ENCODE measurements at regions not wholly inside any gene's neighbourhood (a gene's known extent, or its start where the extent isn't known, plus 50 kb on each side); places are given as distances from the start of the nearest gene placed in this dataset.

DNA sequence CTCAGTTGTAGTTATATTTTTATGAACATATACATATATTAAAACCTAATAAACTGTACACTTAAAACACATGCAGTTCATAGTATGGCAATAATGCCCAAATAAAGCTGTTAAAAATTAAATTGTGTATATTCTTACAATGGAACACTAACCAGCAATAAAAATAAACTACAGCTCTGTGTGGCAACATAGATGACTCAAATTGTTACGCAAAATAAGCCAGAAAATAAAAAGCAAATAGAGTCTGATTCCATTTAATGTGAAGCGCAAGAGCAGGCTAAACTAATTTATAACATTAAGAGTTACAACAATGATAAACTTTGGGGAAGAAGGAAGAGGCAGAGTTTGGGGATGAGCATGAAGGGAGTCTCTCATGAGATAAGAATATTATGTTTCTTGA is 597.3 kb downstream of the TLE1 start:
- TF ChIP-seq, protein P1, sequence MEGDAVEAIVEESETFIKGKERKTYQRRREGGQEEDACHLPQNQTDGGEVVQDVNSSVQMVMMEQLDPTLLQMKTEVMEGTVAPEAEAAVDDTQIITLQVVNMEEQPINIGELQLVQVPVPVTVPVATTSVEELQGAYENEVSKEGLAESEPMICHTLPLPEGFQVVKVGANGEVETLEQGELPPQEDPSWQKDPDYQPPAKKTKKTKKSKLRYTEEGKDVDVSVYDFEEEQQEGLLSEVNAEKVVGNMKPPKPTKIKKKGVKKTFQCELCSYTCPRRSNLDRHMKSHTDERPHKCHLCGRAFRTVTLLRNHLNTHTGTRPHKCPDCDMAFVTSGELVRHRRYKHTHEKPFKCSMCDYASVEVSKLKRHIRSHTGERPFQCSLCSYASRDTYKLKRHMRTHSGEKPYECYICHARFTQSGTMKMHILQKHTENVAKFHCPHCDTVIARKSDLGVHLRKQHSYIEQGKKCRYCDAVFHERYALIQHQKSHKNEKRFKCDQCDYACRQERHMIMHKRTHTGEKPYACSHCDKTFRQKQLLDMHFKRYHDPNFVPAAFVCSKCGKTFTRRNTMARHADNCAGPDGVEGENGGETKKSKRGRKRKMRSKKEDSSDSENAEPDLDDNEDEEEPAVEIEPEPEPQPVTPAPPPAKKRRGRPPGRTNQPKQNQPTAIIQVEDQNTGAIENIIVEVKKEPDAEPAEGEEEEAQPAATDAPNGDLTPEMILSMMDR (conservative IDR thresholded peaks at IDR 0.05; ENCODE audit: low read length), result no peak
- TF ChIP-seq EZH2phosphoT487 (IDR thresholded peaks at IDR 0.05; ENCODE audit: borderline replicate concordance), result no peak

All from Loucy (cell line).